ENCODE measurements at regions not wholly inside any gene's neighbourhood (a gene's known extent, or its start where the extent isn't known, plus 50 kb on each side); places are given as distances from the start of the nearest gene placed in this dataset.

- DNase-seq, result no peak
Measured at GRCh38 chr16:80489173-80489572, 51.6 kb upstream of the DYNLRB2 start.

GRCh38 chr16:80488167-80488566 is 52.6 kb upstream of the DYNLRB2 start:
- no peak for DNase-seq

GRCh38 chr16:80480664-80481063 is 60.1 kb upstream of the DYNLRB2 start:
- DNase-seq, result no peak

- DNase-seq, result no peak
Measured at GRCh38 chr16:80477838-80478237, 63.0 kb upstream of the DYNLRB2 start.

- DNase-seq, result no peak
Measured at GRCh38 chr16:80468029-80468428, 72.8 kb upstream of the DYNLRB2 start.

GRCh38 chr16:80466024-80466987 is 74.5 kb upstream of the DYNLRB2 start:
- DNase-seq, result peak; percentile 3

GRCh38 chr16:80463751-80464495 is 76.9 kb upstream of the DYNLRB2 start:
- DNase-seq, result no peak

- no peak for DNase-seq
Measured at GRCh38 chr16:80463326-80463725, 77.5 kb upstream of the DYNLRB2 start.

GRCh38 chr16:80462917-80463316 is 77.9 kb upstream of the DYNLRB2 start:
- no peak for DNase-seq

GRCh38 chr16:80460988-80461387 is 79.8 kb upstream of the DYNLRB2 start:
- DNase-seq, result no peak

- DNase-seq, result no peak
Measured at GRCh38 chr16:80459966-80460365, 80.8 kb upstream of the DYNLRB2 start.

GRCh38 chr16:80459331-80459777 is 81.4 kb upstream of the DYNLRB2 start:
- no peak for DNase-seq

GRCh38 chr16:80457871-80458270 is 82.9 kb upstream of the DYNLRB2 start:
- no peak for DNase-seq

GRCh38 chr16:80454802-80455201 is 86.0 kb upstream of the DYNLRB2 start:
- DNase-seq, result no peak

GRCh38 chr16:80449392-80449791 is 91.4 kb upstream of the DYNLRB2 start:
- DNase-seq, result no peak

GRCh38 chr16:80447241-80447640 is 93.6 kb upstream of the DYNLRB2 start:
- no peak for DNase-seq

- DNase-seq, result no peak
Measured at GRCh38 chr16:80442779-80443178, 98.0 kb upstream of the DYNLRB2 start.

- no peak for DNase-seq
Measured at GRCh38 chr16:80441935-80442334, 98.9 kb upstream of the DYNLRB2 start.

- no peak for DNase-seq
Measured at GRCh38 chr16:80440667-80441066, 100.1 kb upstream of the DYNLRB2 start.

- no peak for DNase-seq
Measured at GRCh38 chr16:80437707-80438106, 103.1 kb upstream of the DYNLRB2 start.

- no peak for DNase-seq
Measured at GRCh38 chr16:80436510-80436909, 104.3 kb upstream of the DYNLRB2 start.

- DNase-seq, result no peak
Measured at GRCh38 chr16:80433623-80434022, 107.2 kb upstream of the DYNLRB2 start.

GRCh38 chr16:80427795-80428194 is 113.0 kb upstream of the DYNLRB2 start:
- DNase-seq, result no peak
